LNCaP clone FGC (cell line): ENCODE measurements at regions not wholly inside any gene's neighbourhood (a gene's known extent, or its start where the extent isn't known, plus 50 kb on each side); places are given as distances from the start of the nearest gene placed in this dataset.
"Not testable (repeated sequence)": the region's sequence is repeated elsewhere in the genome, so short reads cannot be mapped to it uniquely, and the experiment has no call there.

Source experiments
- DNase-seq: peaks from one replicate; pipeline ENCODE4 v3.0.0-alpha.2; 2011; ENCODE audit warnings: low read depth
- H3K4me3 ChIP-seq: 2 replicates; pipeline ENCODE4 v1.5.1; 2011; ENCODE audit warnings: mild to moderate bottlenecking, low read depth, low read length, control low read depth
- TF ChIP-seq, protein P1 (sequence below): IDR thresholded peaks from 2 replicates; pipeline ENCODE4 v1.5.1; 2012; ENCODE audit warnings: mild to moderate bottlenecking; ENCODE audit not compliant: control insufficient read depth, insufficient read depth; ENCODE audit errors: extremely low read depth

GRCh38 chr7:24075426-24075810, 208.6 kb upstream of the NPY start:
- TF ChIP-seq, protein P1, sequence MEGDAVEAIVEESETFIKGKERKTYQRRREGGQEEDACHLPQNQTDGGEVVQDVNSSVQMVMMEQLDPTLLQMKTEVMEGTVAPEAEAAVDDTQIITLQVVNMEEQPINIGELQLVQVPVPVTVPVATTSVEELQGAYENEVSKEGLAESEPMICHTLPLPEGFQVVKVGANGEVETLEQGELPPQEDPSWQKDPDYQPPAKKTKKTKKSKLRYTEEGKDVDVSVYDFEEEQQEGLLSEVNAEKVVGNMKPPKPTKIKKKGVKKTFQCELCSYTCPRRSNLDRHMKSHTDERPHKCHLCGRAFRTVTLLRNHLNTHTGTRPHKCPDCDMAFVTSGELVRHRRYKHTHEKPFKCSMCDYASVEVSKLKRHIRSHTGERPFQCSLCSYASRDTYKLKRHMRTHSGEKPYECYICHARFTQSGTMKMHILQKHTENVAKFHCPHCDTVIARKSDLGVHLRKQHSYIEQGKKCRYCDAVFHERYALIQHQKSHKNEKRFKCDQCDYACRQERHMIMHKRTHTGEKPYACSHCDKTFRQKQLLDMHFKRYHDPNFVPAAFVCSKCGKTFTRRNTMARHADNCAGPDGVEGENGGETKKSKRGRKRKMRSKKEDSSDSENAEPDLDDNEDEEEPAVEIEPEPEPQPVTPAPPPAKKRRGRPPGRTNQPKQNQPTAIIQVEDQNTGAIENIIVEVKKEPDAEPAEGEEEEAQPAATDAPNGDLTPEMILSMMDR, result no peak
- DNase-seq, result peak; percentile 33
- no peak overlapping the region for H3K4me3 ChIP-seq

- H3K4me3 ChIP-seq, result no peak overlapping the region
- TF ChIP-seq, protein P1, result no peak
- DNase-seq, result no peak
Measured at GRCh38 chr7:24082826-24083225, 201.2 kb upstream of the NPY start.

GRCh38 chr7:24102988-24103387, 181.0 kb upstream of the NPY start:
- H3K4me3 ChIP-seq, result no peak overlapping the region

DNA sequence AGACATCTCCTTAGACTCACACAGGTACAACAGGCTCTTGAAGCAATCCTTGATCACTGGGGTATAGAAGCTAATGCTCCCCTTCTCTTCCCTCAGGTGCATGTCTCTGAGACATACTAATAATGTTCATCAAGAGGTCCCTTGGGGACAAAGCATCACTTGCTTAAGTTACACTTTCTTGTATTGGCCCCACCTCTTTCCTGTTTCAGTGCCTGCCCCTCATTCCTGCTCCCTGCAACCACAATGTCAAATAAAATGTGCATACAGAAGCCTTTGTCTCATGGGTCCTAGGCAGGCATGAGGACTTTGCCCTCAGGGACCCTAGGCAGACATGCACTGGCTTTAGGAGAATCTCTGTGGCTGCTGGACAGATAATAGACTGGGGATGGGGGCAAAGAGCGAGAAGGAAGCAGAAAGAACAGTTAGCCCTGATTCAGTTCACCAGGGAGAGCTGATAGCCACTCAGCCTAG, 175.0 kb upstream of the NPY start:
- TF ChIP-seq, protein P1, result no peak
- H3K4me3 ChIP-seq, result no peak overlapping the region
- no peak for DNase-seq

More at GRCh38 chr7:24102988-24103387, 181.0 kb upstream of the NPY start:
- TF ChIP-seq, protein P1, result no peak
- no peak for DNase-seq

- no peak overlapping the region for H3K4me3 ChIP-seq
- TF ChIP-seq, protein P1, result no peak
- no peak for DNase-seq
Measured at GRCh38 chr7:24110056-24110455, 173.9 kb upstream of the NPY start.

DNA sequence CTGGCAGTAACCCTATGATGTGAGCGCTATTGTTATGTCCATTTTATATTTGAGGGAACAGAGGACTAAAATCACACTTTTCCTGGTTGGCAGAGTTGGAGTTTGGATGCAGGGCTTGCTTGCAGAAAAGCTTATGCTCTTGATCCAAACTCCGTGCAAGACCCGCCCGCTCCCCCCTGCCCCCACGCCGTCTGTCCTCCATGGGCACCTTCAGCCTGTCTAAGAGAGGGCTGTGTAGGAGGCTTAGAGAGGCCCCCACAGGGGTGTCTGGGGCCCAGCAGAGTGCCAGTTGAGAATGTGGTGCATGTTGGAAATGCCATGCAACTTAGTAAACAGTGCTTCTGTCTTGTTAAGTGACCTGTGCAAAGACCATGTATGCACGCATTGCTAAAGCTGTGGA, 170.5 kb upstream of the NPY start:
- TF ChIP-seq, protein P1, result no peak
- no peak overlapping the region for H3K4me3 ChIP-seq
- no peak for DNase-seq

GRCh38 chr7:24115661-24116060, 168.3 kb upstream of the NPY start:
- TF ChIP-seq, protein P1, result no peak

GRCh38 chr7:24117903-24118499, 166.0 kb upstream of the NPY start:
- not testable (repeated sequence) for DNase-seq, H3K4me3 ChIP-seq

More at GRCh38 chr7:24115661-24116060, 168.3 kb upstream of the NPY start:
- DNase-seq, result no peak
- H3K4me3 ChIP-seq, result no peak overlapping the region
